Endothelial cell of umbilical vein (primary cell): ENCODE measurements at regions not wholly inside any gene's neighbourhood (a gene's known extent, or its start where the extent isn't known, plus 50 kb on each side); places are given as distances from the start of the nearest gene placed in this dataset.

Experiments
- EZH2 ChIP-seq: IDR thresholded peaks from 2 replicates; pipeline ENCODE4 v1.6.1; 2012; ENCODE audit warnings: borderline replicate concordance, low read depth, mild to moderate bottlenecking, moderate library complexity, low read length, inconsistent platforms; ENCODE audit not compliant: severe bottlenecking
- FOS ChIP-seq: IDR thresholded peaks from 2 replicates; pipeline ENCODE4 v1.6.1; 2011; ENCODE audit warnings: mild to moderate bottlenecking, low read length, moderate library complexity, borderline replicate concordance; ENCODE audit not compliant: insufficient read depth
- GATA2 ChIP-seq: IDR thresholded peaks from 2 replicates; pipeline ENCODE4 v1.7.0; 2011; ENCODE audit warnings: low read depth, mild to moderate bottlenecking, moderate library complexity, mixed read lengths, low read length; ENCODE audit not compliant: insufficient read length, insufficient read depth
- JUN ChIP-seq: IDR thresholded peaks from 2 replicates; pipeline ENCODE4 v1.6.1; 2011; ENCODE audit warnings: borderline replicate concordance, low read depth; ENCODE audit not compliant: insufficient read length, insufficient read depth
- MYC ChIP-seq: IDR thresholded peaks from one replicate; pipeline ENCODE4 v1.6.1; 2011; ENCODE audit warnings: mild to moderate bottlenecking, low read depth, low read length
- POLR2A ChIP-seq: IDR thresholded peaks from 2 replicates; pipeline ENCODE4 v1.6.1; 2012; ENCODE audit warnings: low read depth, mild to moderate bottlenecking, control low read depth, low read length
- POLR2AphosphoS5 ChIP-seq: IDR thresholded peaks from 2 replicates; pipeline ENCODE4 v1.6.1; 2012; ENCODE audit warnings: low read depth, mild to moderate bottlenecking, control low read depth, low read length, moderate library complexity; ENCODE audit not compliant: insufficient read depth
- TF ChIP-seq, protein P1 (sequence below), 2 donors: IDR thresholded peaks; 1 replicate in 1 of 2; 2 replicates in 1 of 2; pipeline ENCODE4 v1.5.1; 2011; ENCODE audit warnings: low read length in 2 of 2, mild to moderate bottlenecking in 2 of 2, moderate library complexity in 2 of 2, control low read depth in 1 of 2, inconsistent platforms in 1 of 2, low read depth in 1 of 2; ENCODE audit not compliant: insufficient read depth in 1 of 2; ENCODE audit errors: extremely low read depth in 1 of 2
- TF ChIP-seq, protein P2 (sequence below): IDR thresholded peaks from 2 replicates; pipeline ENCODE4 v1.6.1; 2011; ENCODE audit not compliant: insufficient read depth, insufficient read length

DNA sequence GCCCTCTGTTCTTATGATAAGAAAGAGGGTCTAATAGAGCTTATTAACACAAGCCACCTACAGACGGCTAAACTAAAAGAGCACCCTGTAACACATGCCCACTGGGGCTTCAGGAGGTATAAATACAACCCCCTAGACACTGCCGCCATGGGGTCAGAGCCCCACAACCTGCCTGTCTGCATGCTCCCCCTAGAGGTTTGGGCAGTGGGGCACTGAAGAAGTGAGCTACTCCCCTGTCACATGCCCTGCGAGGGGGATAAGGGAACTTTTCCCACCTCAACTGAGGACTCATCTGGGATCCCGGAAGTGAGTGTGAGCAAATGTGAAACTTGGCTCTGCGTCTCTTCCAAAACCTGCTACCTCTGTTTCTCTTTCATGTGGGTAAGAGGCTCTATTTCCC is 334.5 kb downstream of the ADAM29 start:
- TF ChIP-seq, protein P1, sequence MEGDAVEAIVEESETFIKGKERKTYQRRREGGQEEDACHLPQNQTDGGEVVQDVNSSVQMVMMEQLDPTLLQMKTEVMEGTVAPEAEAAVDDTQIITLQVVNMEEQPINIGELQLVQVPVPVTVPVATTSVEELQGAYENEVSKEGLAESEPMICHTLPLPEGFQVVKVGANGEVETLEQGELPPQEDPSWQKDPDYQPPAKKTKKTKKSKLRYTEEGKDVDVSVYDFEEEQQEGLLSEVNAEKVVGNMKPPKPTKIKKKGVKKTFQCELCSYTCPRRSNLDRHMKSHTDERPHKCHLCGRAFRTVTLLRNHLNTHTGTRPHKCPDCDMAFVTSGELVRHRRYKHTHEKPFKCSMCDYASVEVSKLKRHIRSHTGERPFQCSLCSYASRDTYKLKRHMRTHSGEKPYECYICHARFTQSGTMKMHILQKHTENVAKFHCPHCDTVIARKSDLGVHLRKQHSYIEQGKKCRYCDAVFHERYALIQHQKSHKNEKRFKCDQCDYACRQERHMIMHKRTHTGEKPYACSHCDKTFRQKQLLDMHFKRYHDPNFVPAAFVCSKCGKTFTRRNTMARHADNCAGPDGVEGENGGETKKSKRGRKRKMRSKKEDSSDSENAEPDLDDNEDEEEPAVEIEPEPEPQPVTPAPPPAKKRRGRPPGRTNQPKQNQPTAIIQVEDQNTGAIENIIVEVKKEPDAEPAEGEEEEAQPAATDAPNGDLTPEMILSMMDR (IDR thresholded peaks at IDR 0.05; ENCODE audit: extremely low read depth in 1 of 2, insufficient read depth in 1 of 2, low read depth in 1 of 2, low read length in 2 of 2): no peak
- TF ChIP-seq EZH2 (no peak), JUN (no peak), MYC (no peak), POLR2A (no peak), POLR2AphosphoS5 (no peak), FOS (no peak), GATA2 (no peak)
- TF ChIP-seq, protein P2, sequence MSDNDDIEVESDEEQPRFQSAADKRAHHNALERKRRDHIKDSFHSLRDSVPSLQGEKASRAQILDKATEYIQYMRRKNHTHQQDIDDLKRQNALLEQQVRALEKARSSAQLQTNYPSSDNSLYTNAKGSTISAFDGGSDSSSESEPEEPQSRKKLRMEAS: no peak
